ENCODE measurements at regions not wholly inside any gene's neighbourhood (a gene's known extent, or its start where the extent isn't known, plus 50 kb on each side); places are given as distances from the start of the nearest gene placed in this dataset.

DNA sequence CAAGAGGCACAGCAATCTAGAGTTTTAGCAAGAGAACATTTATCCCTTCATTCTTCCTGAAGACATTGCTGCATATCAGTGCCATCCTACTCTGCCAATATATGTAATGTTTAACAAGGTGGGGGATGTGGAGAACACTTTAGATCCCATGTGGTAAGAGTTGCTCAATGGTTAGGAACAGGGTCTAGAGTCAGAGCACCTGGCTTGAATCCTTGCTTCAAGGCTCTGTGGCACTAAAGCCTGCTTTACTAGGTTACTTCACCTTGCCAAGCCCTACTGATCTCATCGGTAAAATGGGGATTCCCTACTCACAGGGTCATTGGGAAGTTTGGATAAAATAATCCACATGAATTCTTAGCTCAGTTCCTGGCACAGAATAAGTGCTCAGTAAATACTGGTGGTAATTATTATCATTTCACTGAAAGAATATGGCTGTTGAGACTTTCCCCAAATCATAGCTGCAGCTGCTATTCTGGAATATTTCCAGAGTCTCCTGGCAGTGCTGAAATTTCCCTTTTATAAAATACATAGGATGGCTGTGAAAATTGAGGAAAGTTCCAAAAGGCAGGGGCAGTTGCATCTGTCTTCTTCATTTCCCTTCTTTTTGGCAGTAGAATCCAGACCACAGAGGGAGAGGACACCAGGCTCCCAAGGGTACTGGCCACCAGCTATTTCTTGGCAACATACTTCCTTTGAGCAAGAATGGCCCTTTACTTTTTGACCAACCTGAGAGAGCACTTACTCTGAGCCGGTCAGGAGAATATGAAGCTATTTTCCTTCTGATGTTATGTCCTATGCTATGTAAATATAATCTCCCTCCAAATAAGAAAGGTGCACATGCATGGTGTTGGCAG, 142.8 kb downstream of the PALM2AKAP2 start:
- TF ChIP-seq EZH2 (IDR thresholded peaks at IDR 0.05; ENCODE audit: low read length, unreplicated experiment) = no peak
- TF ChIP-seq, protein P1, sequence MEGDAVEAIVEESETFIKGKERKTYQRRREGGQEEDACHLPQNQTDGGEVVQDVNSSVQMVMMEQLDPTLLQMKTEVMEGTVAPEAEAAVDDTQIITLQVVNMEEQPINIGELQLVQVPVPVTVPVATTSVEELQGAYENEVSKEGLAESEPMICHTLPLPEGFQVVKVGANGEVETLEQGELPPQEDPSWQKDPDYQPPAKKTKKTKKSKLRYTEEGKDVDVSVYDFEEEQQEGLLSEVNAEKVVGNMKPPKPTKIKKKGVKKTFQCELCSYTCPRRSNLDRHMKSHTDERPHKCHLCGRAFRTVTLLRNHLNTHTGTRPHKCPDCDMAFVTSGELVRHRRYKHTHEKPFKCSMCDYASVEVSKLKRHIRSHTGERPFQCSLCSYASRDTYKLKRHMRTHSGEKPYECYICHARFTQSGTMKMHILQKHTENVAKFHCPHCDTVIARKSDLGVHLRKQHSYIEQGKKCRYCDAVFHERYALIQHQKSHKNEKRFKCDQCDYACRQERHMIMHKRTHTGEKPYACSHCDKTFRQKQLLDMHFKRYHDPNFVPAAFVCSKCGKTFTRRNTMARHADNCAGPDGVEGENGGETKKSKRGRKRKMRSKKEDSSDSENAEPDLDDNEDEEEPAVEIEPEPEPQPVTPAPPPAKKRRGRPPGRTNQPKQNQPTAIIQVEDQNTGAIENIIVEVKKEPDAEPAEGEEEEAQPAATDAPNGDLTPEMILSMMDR (conservative IDR thresholded peaks at IDR 0.05; ENCODE audit: low read depth, low read length) = no peak

Measured in PC-3 (cell line).